SK-N-SH (cell line): ENCODE measurements at regions not wholly inside any gene's neighbourhood (a gene's known extent, or its start where the extent isn't known, plus 50 kb on each side); places are given as distances from the start of the nearest gene placed in this dataset.

Experiments
- CTCF ChIA-PET: fragments of 300-600, 350-600 bp; formaldehyde crosslinking; extraction: SDS; loops from one replicate; lab custom pipeline; 2021; lab: Yijun Ruan, JAX
- POLR2A ChIA-PET: fragments of 350-600 bp; sonication (Branson Sonifier 250); formaldehyde crosslinking; extraction: SDS; loops from one replicate; lab custom pipeline; 2020; ENCODE audit warnings: antibody characterized with exemption, inconsistent platforms; lab: Yijun Ruan, JAX
- DNase-seq: peaks from one replicate; pipeline ENCODE4 v3.0.0; 2012
- H2AFZ ChIP-seq: fragments of 200-600 bp; sonication (generic); 2 replicates; pipeline ENCODE4 v1.8.1; 2016; ENCODE audit warnings: antibody characterized with exemption, mild to moderate bottlenecking, low read depth
- H3F3A ChIP-seq: fragments of 200-600 bp; sonication (generic); replicated peaks from 2 replicates; pipeline ENCODE3; 2016; ENCODE audit warnings: antibody characterized with exemption, mild to moderate bottlenecking; ENCODE audit not compliant: insufficient read depth
- H3K27ac ChIP-seq, 2 experiments: fragments of 200-500 bp in 1 of 2; fragments of 200-600 bp in 1 of 2; sonication (Bioruptor generic) in 1 of 2; sonication (generic), shearing (Covaris generic) in 1 of 2; 2 replicates each; pipeline versions ENCODE4 v1.5.1 to v1.6.1; 2014 to 2016; ENCODE audit warnings: low read depth in 2 of 2, inconsistent platforms in 1 of 2, low read length in 1 of 2, mild to moderate bottlenecking in 1 of 2, mixed read lengths in 1 of 2
- H3K27me3 ChIP-seq: fragments of 200-600 bp; sonication (generic), shearing (Covaris generic); 2 replicates; pipeline ENCODE4 v1.6.1; 2016; ENCODE audit warnings: mixed run types; ENCODE audit not compliant: insufficient read depth
- H3K36me3 ChIP-seq, 2 experiments: fragments of 200-500 bp in 1 of 2; fragments of 200-600 bp in 1 of 2; sonication (Bioruptor generic) in 1 of 2; sonication (generic) in 1 of 2; replicated peaks in 1 of 2; 2 replicates each; pipeline versions ENCODE3 to v1.5.1; 2014 to 2016; ENCODE audit warnings: low read length in 1 of 2, mild to moderate bottlenecking in 1 of 2; ENCODE audit not compliant: insufficient read depth in 2 of 2, control insufficient read depth in 1 of 2
- H3K4me1 ChIP-seq, 2 experiments: fragments of 200-500 bp in 1 of 2; fragments of 200-600 bp in 1 of 2; sonication (Bioruptor generic) in 1 of 2; sonication (generic), shearing (Covaris generic) in 1 of 2; 2 replicates each; pipeline versions ENCODE4 v1.5.1 to v1.6.1; 2014 to 2016; ENCODE audit warnings: low read depth in 1 of 2, low read length in 1 of 2, mixed run types in 1 of 2; ENCODE audit not compliant: insufficient read depth in 2 of 2, control insufficient read depth in 1 of 2
- H3K4me2 ChIP-seq: fragments of 200-600 bp; sonication (generic), shearing (Covaris generic); 2 replicates; pipeline ENCODE4 v1.6.1; 2017; ENCODE audit warnings: mixed run types
- H3K4me3 ChIP-seq, 2 experiments: fragments of 200-500 bp in 1 of 2; fragments of 200-600 bp in 1 of 2; sonication (Bioruptor generic) in 1 of 2; sonication (generic), shearing (Covaris generic) in 1 of 2; 2 replicates each; pipeline versions ENCODE4 v1.5.1 to v1.8.1; 2014 to 2016; ENCODE audit warnings: low read depth in 2 of 2, inconsistent platforms in 1 of 2, low read length in 1 of 2, mild to moderate bottlenecking in 1 of 2, mixed read lengths in 1 of 2, moderate library complexity in 1 of 2
- H3K79me2 ChIP-seq: fragments of 200-600 bp; sonication (generic); 2 replicates; pipeline ENCODE4 v1.8.1; 2017; ENCODE audit warnings: mild to moderate bottlenecking; ENCODE audit not compliant: insufficient read depth
- H3K9ac ChIP-seq: fragments of 200-600 bp; sonication (generic); 2 replicates; pipeline ENCODE4 v1.6.1; 2017; ENCODE audit warnings: mixed run types
- H3K9me2 ChIP-seq: fragments of 200-600 bp; sonication (generic); 2 replicates; pipeline ENCODE4 v1.6.1; 2017; ENCODE audit warnings: mixed run types
- H3K9me3 ChIP-seq: fragments of 200-600 bp; sonication (generic); 2 replicates; pipeline ENCODE4 v1.6.1; 2017; ENCODE audit warnings: mixed run types, mild to moderate bottlenecking, moderate library complexity
- H4K20me1 ChIP-seq: fragments of 200-600 bp; sonication (generic); 2 replicates; pipeline ENCODE4 v1.6.1; 2017; ENCODE audit warnings: mild to moderate bottlenecking, mixed run types; ENCODE audit not compliant: insufficient read depth
- CHD2 ChIP-seq: fragments of 150-350 bp; IDR thresholded peaks from 2 replicates; pipeline ENCODE4 v1.6.1; 2018; ENCODE audit warnings: low read length; ENCODE audit not compliant: partially characterized antibody
- FOSL2 ChIP-seq: IDR thresholded peaks from 2 replicates; pipeline ENCODE4 v1.4.0; 2012; ENCODE audit warnings: low read depth, mild to moderate bottlenecking, moderate library complexity, borderline replicate concordance
- FOXJ3 ChIP-seq: sonication (generic); formaldehyde crosslinking; IDR thresholded peaks from 2 replicates; pipeline ENCODE4 v1.5.1; 2020; ENCODE audit warnings: mild to moderate bottlenecking, missing genetic modification reagents
- GABPA ChIP-seq: IDR thresholded peaks from 2 replicates; pipeline ENCODE4 v1.4.0; 2012; ENCODE audit warnings: low read depth, mild to moderate bottlenecking
- GATA2 ChIP-seq: sonication (generic); formaldehyde crosslinking; IDR thresholded peaks from 2 replicates; pipeline ENCODE4 v1.5.0; 2020; ENCODE audit warnings: mild to moderate bottlenecking, missing genetic modification reagents
- MEF2A ChIP-seq: IDR thresholded peaks from 2 replicates; pipeline ENCODE4 v1.4.0; 2012; ENCODE audit warnings: low read depth, borderline replicate concordance
- MXI1 ChIP-seq: IDR thresholded peaks from 2 replicates; pipeline ENCODE4 v1.6.1; 2012; ENCODE audit warnings: mild to moderate bottlenecking, low read depth, low read length, improper control_type of control experiment
- NRF1 ChIP-seq: IDR thresholded peaks from 2 replicates; pipeline ENCODE4 v1.6.1; 2012; ENCODE audit warnings: low read depth, mild to moderate bottlenecking, low read length
- RCOR1 ChIP-seq: fragments of 150-350 bp; IDR thresholded peaks from 2 replicates; pipeline ENCODE4 v1.6.1; 2017; ENCODE audit warnings: antibody characterized with exemption, low read length
- RFX5 ChIP-seq: IDR thresholded peaks from 2 replicates; pipeline ENCODE4 v1.6.1; 2012; ENCODE audit warnings: mild to moderate bottlenecking, improper control_type of control experiment, low read length
- SIN3A ChIP-seq: IDR thresholded peaks from 2 replicates; pipeline ENCODE4 v1.6.1; 2012; ENCODE audit warnings: low read depth, mild to moderate bottlenecking, low read length, moderate library complexity, borderline replicate concordance
- SMC3 ChIP-seq: IDR thresholded peaks from 2 replicates; pipeline ENCODE4 v1.6.1; 2012; ENCODE audit warnings: low read depth, low read length, improper control_type of control experiment
- TEAD4 ChIP-seq: IDR thresholded peaks from 2 replicates; pipeline ENCODE4 v1.4.0; 2012; ENCODE audit warnings: mild to moderate bottlenecking, borderline replicate concordance; ENCODE audit not compliant: insufficient read depth
- USF1 ChIP-seq: IDR thresholded peaks from 2 replicates; pipeline ENCODE4 v1.4.0; 2012; ENCODE audit warnings: low read depth, borderline replicate concordance
- USF2 ChIP-seq: fragments of 150-350 bp; IDR thresholded peaks from 2 replicates; pipeline ENCODE4 v1.6.1; 2017; ENCODE audit warnings: antibody characterized with exemption, low read length, low read depth, borderline replicate concordance
- YY1 ChIP-seq: IDR thresholded peaks from 2 replicates; pipeline ENCODE4 v1.4.0; 2012; ENCODE audit warnings: low read depth, mild to moderate bottlenecking
- ZBTB33 ChIP-seq: IDR thresholded peaks from 2 replicates; pipeline ENCODE4 v1.4.0; 2012; ENCODE audit warnings: low read depth, borderline replicate concordance
- WGBS: methylation state at CpG from one replicate; pipeline ENCODE4 v1.1.6; 2017; ENCODE audit warnings: low lambda C conversion rate; 5-methylcytosine and 5-hydroxymethylcytosine counted together
- TF ChIP-seq, protein P1 (sequence below): fragments of 150-350 bp; IDR thresholded peaks from 2 replicates; pipeline ENCODE4 v1.6.1; 2016; ENCODE audit warnings: mild to moderate bottlenecking, low read depth, low read length

- Histone ChIP-seq H4K20me1 (0 out of 2 replicates have a peak, but pooled peaks cover 3% of the 10 kb centered on the region), H3K4me2 (no peak overlapping the region), H3K27me3 (peaks cover 26% of the 10 kb centered on the region), H3K9me3 (no peaks in the 10 kb centered on the region), H3K27ac (no peak overlapping the region), H3K4me3 (no peak overlapping the region), H3F3A (no peaks in the 10 kb centered on the region), H3K36me3 (no peaks in the 10 kb centered on the region), H3K9me2 (no peaks in the 10 kb centered on the region), H3K4me1 (no peaks in the 10 kb centered on the region), H3K9ac (no peak overlapping the region), H3K79me2 (no peaks in the 10 kb centered on the region), H2AFZ (no peak overlapping the region)
- no peak for DNase-seq
- TF ChIP-seq NRF1, result no peak
- TF ChIP-seq ZBTB33, result no peak
- no peak for TF ChIP-seq SIN3A
- ChIA-PET POLR2A (no interaction called here), CTCF (no interaction called here)
- WGBS, result 41% methylated on average over 4 of the region's 4 CpGs
Measured at GRCh38 chr17:6248061-6248460, 177.9 kb downstream of the WSCD1 start.

- Histone ChIP-seq H3K4me2 (no peak overlapping the region), H3K9me3 (no peaks in the 10 kb centered on the region), H3K9me2 (no peaks in the 10 kb centered on the region), H3K79me2 (no peaks in the 10 kb centered on the region), H3K4me1 (no peaks in the 10 kb centered on the region), H3F3A (no peaks in the 10 kb centered on the region), H3K36me3 (no peaks in the 10 kb centered on the region), H3K27me3 (peaks cover 45% of the 10 kb centered on the region), H3K9ac (no peak overlapping the region), H2AFZ (no peak overlapping the region), H3K4me3 (no peak overlapping the region), H3K27ac (no peak overlapping the region), H4K20me1 (0 out of 2 replicates have a peak, but pooled peaks cover 5% of the 10 kb centered on the region)
- DNase-seq, result no peak
- 12% methylated on average over 6 of the region's 8 CpGs for WGBS
- ChIA-PET POLR2A (no interaction called here), CTCF (no interaction called here)
- TF ChIP-seq RCOR1 (no peak), USF2 (no peak), YY1 (no peak), CHD2 (no peak), NRF1 (no peak), MXI1 (no peak), TEAD4 (no peak), SMC3 (no peak), MEF2A (no peak), GABPA (no peak), RFX5 (no peak), GATA2 (no peak), USF1 (no peak), FOXJ3 (CRISPR knock-in tag) (no peak), ZBTB33 (no peak), FOSL2 (no peak)
- TF ChIP-seq, protein P1, sequence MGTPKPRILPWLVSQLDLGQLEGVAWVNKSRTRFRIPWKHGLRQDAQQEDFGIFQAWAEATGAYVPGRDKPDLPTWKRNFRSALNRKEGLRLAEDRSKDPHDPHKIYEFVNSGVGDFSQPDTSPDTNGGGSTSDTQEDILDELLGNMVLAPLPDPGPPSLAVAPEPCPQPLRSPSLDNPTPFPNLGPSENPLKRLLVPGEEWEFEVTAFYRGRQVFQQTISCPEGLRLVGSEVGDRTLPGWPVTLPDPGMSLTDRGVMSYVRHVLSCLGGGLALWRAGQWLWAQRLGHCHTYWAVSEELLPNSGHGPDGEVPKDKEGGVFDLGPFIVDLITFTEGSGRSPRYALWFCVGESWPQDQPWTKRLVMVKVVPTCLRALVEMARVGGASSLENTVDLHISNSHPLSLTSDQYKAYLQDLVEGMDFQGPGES, result no peak
Measured at GRCh38 chr17:6245301-6246177, 175.4 kb downstream of the WSCD1 start.
